ENCODE measurements at regions not wholly inside any gene's neighbourhood (a gene's known extent, or its start where the extent isn't known, plus 50 kb on each side); places are given as distances from the start of the nearest gene placed in this dataset.
"Not testable (repeated sequence)": the region's sequence is repeated elsewhere in the genome, so short reads cannot be mapped to it uniquely, and the experiment has no call there.

DNA sequence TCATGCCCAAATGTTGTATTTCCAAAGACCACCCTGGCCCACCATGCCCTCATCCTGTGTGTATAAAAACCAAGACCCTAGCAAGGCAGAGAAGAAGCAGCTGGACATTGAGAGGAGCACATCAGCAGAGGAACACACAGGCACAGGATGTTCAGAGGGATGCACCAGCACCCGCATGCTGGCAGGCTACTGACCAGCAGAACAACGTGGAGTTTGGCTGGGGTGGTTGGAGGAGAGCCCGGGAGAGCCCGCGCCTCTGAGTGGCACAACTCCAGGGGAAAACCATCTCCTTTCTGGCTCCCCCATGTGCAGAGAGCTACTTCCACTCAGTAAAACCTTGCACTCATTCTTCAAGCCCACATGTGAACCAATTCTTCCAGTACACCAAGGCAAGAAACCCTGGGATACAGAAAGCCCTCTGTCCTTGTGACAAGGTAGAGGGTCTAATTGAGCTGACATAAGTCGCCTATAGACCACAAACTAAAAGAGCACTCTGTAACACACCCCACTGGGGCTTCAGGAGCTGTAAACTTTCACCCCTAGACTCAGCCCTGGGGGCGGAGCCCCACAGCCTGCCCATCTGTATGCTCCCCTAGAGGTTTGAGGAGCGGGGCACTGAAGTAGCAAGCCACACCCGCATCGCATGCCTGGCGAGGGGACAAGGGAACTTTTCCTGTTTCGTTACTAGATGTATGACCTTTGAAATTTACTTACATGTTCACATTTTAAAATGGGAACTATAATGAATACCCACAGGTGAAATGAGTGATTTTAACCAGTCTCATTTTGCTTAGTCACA lies 831.5 kb upstream of the CITED2 start:
- DNase-seq = no peak

- DNase-seq = no peak
Observed at GRCh38 chr6:140204154-140204553, 829.7 kb upstream of the CITED2 start.

- DNase-seq = no peak
Observed at GRCh38 chr6:140203661-140204147, 829.3 kb upstream of the CITED2 start.

- DNase-seq = no peak
Observed at GRCh38 chr6:140202964-140203515, 828.6 kb upstream of the CITED2 start.

- DNase-seq = no peak
Observed at GRCh38 chr6:140201787-140202458, 827.5 kb upstream of the CITED2 start.

- DNase-seq = no peak
Observed at GRCh38 chr6:140193269-140193668, 818.8 kb upstream of the CITED2 start.

GRCh38 chr6:140192018-140192417 lies 817.6 kb upstream of the CITED2 start:
- DNase-seq = no peak

- not testable (repeated sequence) for DNase-seq
Observed at GRCh38 chr6:140189263-140189662, 814.8 kb upstream of the CITED2 start.

DNA sequence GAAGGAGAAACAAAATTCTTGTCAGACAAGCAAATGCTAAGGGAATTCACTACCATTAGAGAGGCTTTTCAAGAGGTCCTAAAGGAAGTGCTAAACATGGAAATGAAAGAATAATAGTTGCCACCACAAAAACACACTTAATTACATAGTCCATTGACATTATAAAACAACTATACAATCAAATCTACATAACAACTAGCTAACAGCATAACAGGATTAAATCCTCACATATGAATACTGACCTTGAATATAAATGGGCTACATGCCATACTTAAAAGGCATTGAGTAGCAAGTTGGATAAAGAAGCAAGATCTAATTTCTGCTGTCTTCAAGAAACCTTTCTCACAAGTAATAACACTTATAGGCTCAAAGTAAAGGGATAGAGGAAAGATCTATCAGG lies 811.5 kb upstream of the CITED2 start:
- no peak for DNase-seq

GRCh38 chr6:140183881-140184280 lies 809.4 kb upstream of the CITED2 start:
- DNase-seq = no peak

DNA sequence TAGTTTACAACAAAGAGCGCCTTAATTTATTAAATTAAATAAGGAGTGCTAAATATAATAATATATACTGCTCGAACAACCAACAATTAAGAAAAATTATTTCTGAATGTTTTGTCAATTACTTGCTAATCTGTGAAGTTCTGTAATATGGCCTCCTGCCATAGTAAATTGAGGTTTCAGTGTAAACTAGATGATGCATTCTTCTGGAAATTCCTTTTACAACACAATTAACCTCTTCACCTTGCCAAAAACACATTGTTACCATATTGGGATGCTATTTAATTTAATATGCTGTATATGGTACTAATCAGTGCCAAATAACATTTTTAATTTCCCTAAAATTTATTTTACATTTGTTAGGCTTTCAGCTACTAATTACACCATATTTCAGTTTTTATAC lies 808.4 kb upstream of the CITED2 start:
- DNase-seq = no peak

DNA sequence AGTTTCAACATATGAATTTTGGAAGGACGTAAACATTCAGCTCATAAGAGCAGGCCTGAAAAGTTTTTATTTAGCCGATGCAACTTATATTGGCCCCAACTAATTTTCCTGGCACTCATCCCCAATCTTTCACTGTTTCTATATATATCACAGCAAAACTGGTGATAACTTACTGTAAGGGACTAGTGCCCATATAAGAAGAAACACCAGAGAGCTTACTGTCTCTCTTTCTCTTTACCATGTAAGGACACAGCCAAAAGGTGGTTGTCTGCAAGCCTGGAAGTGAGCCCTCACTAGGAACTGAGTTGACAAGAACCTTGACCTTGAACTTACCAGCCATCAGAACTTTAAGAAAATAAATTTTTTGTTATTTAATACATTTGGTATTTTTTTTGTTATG lies 807.4 kb upstream of the CITED2 start:
- no peak for DNase-seq

GRCh38 chr6:140180306-140180705 lies 805.9 kb upstream of the CITED2 start:
- no peak for DNase-seq

- DNase-seq = no peak
Observed at GRCh38 chr6:140178935-140179334, 804.5 kb upstream of the CITED2 start.

- no peak for DNase-seq
Observed at GRCh38 chr6:140178520-140178919, 804.1 kb upstream of the CITED2 start.

DNA sequence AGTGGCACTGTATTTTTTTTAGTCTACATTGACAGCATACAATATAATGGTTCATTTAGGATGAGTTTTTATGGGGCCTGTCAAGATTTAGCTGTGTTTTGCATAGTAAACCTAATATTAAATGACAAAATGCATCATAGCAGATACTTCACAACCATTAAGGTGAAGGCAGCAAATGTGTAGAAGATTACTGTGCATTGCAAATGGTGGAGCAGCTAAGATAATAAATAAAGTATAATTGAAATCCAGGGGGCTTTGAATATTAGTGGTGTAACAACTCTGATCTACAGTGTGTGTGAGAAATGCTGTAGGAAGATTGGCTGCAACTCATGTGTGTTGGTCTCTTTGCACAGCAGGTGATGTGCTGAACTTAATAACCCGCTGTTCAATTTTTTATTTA lies 801.9 kb upstream of the CITED2 start:
- no peak for DNase-seq

DNA sequence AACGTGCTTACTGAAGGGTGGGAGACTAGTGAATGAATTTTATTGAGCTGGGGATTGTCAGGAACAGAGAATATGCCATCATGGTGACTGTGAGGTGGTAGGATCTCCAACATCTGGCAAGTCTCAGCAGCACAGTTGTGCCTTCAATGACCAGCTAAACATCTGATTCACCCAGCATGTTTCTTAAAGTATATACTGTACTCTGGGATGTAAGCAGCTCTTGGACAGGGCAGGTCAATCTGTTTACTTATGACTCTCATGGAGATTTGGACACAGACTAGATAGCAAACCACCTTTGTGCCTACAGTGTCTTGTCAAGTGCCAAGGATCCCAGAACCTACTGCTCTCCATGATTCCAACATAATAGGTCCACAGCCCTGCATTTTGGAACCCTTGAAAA lies 801.0 kb upstream of the CITED2 start:
- DNase-seq = no peak

DNA sequence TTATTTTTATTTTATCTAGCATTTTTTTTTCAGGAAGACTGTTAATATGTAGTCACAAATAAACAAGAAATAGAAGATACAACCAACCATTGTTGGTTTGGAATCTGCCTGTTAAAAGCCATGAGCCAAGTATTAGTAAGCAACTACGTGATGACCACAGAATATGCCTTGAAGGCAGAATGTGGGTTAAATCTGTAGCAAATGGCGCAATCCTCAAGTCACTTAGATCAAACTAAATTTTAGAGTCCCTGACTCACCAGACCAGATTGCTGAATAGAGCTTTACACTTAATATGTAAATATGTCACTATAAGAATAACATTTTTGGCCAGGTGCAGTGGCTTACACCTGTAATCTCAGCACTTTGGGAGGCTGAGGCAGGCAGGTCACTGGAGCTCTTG lies 800.1 kb upstream of the CITED2 start:
- DNase-seq = no peak

GRCh38 chr6:140168365-140168764 lies 793.9 kb upstream of the CITED2 start:
- no peak for DNase-seq

GRCh38 chr6:140160909-140161308 lies 786.5 kb upstream of the CITED2 start:
- no peak for DNase-seq

DNA sequence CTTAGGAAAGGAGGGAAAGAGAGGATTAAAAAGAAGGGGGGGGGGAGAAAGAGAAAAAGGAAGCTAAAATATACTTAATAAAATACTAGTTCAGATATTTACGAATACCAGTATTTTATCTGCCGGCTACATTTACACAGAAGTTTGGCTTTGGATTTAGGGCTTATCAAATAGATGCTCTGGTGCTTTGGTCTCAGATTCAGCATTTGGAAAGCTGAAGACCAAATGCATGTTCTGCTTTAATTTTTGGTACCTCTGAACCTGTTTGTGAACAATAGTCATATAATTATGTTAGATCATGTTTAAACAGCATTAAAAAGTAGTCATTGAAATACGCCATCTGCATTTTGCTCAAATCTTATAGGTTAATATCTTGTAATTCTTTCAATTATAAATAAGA lies 786.0 kb upstream of the CITED2 start:
- no peak for DNase-seq

GRCh38 chr6:140156131-140156530 lies 781.7 kb upstream of the CITED2 start:
- no peak for DNase-seq

GRCh38 chr6:140155451-140156126 lies 781.1 kb upstream of the CITED2 start:
- no peak for DNase-seq

- DNase-seq = no peak
Observed at GRCh38 chr6:140153703-140154102, 779.3 kb upstream of the CITED2 start.
